Ramos (cell line): ENCODE measurements at regions not wholly inside any gene's neighbourhood (a gene's known extent, or its start where the extent isn't known, plus 50 kb on each side); places are given as distances from the start of the nearest gene placed in this dataset.
"Not testable (repeated sequence)": the region's sequence is repeated elsewhere in the genome, so short reads cannot be mapped to it uniquely, and the experiment has no call there.

Source experiments
- in situ Hi-C: fragments of 300-500 bp; cut with MboI; formaldehyde crosslinking; loops from one replicate; pipeline ENCODE4 v1.14.3; 2022; ENCODE audit warnings: low sequenced_read_pairs; ENCODE audit not compliant: unreplicated experiment

DNA sequence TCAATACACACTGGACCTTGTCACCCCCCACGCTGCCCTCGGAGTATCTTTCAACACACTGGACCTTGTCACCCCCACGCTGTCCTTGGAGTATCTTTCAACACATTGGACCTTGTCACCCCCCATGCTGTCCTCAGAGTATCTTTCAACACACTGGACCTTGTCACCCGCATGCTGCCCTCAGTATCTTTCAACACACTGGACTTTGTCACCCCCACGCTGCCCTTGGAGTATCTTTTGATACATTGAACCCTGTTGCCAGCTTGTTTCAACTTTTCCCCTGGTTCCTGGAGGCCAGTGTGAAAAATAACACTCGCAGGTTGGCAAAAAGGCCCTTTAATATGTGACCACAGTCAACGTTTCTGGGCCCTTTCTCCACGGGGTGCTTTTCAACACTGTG lies 247.8 kb downstream of the TEX29 start:
- in situ Hi-C loops = no loop called here

DNA sequence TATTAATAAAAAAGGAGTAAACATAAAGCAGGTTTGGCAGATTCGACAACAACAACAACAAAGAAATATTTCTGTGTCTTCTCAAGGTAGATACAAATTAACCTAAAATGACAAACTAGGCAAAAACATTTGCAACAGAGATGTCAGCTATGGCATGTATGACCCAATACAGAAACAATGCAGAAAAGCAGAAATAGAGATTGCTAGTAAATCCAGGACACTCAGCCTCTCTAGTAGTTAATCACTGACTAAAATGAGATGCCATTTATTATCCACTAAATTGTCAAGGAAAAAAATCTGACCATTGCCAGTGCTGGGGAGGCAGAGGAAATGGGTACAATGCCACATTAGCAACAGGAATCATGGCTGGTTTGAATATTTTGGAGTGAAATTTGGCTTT lies 250.5 kb downstream of the TEX29 start:
- in situ Hi-C loops = no loop called here

DNA sequence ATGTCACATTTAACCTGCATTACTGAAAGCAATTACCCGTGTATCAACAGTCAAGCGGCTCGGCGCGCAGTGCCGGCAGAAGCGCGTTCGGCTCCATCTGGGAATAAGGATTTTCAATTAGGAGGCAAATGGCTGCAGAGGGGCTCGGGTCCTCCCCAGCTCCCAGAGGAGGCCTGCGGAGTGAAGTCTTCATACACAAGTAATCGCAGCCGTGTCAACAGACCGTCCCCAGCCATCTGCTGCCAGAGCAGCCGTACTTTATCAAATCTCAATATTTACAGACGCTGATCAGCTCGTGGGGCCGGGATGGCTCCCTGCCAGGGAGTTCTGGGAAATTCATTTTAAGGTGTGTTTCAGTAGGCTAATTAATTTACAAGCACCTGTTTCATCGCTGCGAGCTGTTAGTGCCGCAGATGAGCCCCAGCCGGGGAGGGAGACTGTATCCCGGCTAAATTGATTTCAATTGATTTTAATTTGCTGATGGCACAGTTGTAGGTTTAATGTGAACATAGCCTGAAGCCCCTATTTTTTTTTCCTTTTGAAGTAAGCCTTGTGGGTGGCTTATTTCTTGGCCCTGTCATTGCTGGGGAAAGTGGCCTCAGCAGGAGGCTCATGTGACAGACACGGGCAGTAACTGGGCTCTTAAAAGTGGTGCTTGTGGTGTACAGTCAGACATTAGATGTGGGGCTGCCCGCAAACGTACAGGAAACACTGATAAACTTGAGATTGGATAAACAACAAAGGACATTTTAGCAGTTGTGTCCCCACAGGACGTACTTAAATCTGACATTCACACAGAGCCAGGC lies 252.7 kb downstream of the TEX29 start:
- in situ Hi-C loops = no loop called here

DNA sequence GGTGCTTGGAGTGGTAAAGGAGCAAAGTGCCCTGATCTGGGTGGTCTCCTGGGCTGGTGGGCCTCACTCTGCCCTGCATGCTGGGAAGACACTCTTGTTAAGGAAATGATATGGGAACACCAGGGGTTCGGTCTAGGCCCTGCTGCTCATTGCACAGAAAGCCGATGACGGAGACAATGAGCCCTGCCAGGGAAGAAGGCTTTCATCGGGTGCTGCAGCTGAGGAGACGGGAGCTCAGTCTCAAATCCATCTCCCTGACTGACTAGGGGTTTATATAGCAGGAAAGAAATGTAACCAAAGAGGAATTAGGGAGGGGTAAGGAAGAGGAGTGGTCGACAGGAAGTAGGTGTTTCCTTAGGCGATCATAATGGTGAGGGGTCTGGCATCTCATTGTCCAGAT lies 253.4 kb downstream of the TEX29 start:
- in situ Hi-C loops = no loop called here

DNA sequence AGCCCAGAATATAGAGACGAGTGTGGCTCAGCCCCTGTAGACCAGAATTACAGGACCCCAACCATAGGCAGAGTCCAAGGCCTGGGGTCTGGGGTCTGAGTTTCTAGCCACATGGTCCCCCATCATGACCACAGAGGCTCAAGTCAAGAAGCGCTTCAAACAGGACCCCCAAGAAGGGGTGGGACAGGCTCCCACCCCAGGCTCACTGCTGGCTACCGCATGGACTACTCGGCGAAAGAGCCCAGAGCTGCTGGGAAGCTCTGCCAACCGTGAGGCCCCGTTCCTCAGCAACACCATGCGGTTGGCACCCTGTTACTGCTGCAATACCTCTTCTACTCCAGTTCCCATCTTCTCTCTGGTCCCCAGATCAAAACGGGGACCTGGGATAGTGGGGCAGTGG lies 254.8 kb downstream of the TEX29 start:
- in situ Hi-C loops = no loop called here

DNA sequence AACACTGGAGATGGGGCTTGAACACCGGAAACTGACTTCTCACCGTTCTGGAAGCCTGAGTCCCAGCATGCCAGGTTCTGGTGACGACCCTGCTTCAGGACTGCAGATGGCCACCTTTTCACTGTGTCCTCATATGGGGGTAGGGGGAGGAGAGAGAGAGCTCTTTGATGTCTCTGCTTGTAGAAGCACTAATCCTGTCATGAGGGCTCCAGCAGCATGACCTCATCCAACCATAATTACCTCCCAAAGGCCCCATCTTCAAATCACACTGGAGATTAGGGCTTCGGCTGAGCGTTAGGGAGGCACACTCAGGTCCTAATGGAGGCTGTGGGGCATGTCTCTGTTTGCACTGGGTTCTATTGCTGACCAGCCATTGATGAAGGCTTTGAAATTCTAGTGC lies 255.3 kb downstream of the TEX29 start:
- in situ Hi-C loops = no loop called here

DNA sequence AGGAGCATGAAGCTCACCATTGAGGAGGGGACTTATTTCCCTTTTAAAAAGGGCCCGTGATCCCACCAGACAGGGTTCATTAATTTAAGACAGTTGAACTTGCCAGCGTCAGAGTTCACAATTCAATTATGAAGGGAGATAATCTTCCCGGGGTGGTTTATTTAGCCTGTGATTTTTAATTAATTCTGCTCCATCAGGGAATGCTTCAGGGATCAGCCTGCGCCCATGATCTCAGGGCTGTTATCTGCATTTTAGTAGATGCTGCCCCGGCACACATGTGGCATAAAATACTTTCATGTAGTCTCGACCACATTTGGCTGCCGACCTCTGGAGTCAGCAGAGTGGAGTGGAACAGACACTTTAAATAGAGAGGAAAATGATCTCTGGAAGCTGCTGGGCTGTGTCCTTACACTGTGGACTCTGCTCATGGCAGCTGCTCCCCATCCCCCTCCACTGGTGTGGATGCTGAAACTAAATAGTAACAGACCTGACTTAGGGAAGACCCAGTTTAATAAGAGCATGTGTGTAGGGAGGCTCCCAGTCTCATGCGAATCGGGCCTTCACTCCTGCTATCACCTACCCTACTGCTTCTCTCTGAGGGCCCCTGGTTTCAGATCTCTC lies 256.9 kb downstream of the TEX29 start:
- in situ Hi-C loops = no loop called here

GRCh38 chr13:111577956-111578605 lies 257.6 kb downstream of the TEX29 start:
- in situ Hi-C loops = no loop called here

- in situ Hi-C loops = no loop called here
These were observed 263.7 kb downstream of the TEX29 start for GRCh38 chr13:111584101-111584672.

GRCh38 chr13:111584870-111585269 lies 264.4 kb downstream of the TEX29 start:
- in situ Hi-C loops = no loop called here

- in situ Hi-C loops = no loop called here
These were observed 265.8 kb downstream of the TEX29 start for GRCh38 chr13:111586291-111586690.

DNA sequence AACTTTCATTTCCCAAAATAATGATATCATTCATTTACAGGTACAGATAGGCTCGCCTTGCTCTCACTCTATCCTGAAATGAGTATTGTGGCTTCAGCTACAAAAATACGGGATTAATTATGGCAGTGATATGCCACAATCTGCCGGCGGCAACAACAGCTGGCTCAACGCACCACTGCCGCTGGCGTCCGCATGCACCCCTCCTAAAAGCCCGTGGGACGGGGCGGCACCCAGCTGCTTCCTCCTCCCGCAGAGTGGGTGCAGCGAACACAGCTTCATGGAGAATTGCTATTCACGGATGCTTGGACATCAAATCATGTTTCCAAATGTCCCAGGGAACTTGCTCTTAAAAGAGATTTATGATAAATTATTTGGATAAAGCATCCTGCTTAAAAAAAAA lies 266.8 kb downstream of the TEX29 start:
- in situ Hi-C loops = no loop called here

DNA sequence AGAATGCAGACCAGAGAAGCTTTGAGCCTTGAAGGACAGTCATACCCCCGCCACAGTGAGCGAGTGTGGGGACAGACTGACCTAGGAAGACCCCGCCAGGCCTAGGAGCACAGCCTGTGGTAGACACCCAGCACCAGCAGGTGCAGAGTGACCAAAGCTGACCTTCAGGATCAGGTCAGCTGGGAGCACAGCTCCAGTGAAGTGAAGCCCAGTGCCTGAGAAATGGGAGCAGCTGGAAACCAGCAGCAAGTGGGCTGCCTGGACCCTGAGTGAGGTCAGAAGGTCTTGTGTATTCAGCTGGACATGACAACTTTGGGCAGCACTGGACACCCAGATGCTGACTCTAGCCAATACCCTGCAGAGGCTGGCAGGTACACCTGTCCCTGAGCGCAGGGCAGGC lies 268.9 kb downstream of the TEX29 start:
- in situ Hi-C loops = no loop called here

- in situ Hi-C loops = no loop called here
These were observed 269.6 kb downstream of the TEX29 start for GRCh38 chr13:111589992-111590391.

GRCh38 chr13:111590796-111591195 lies 270.4 kb downstream of the TEX29 start:
- in situ Hi-C loops = no loop called here

DNA sequence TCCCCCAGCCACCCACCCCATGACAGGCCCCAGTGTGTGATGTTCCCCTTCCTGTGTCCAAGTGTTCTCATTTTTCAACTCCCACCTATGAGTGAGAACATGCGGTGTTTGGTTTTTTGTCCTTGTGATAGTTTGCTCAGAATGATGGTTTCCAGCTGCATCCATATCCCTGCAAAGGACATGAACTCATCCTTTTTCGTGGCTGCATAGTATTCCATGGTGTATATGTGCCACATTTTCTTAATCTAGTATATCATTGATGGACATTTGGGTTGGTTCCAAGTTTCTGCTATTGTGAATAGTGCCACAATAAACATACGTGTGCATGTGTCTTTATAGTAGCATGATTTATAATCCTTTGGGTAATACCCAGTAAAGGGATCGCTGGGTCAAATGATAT lies 273.0 kb downstream of the TEX29 start:
- in situ Hi-C loops = not testable (repeated sequence)

GRCh38 chr13:111594606-111595005 lies 274.2 kb downstream of the TEX29 start:
- in situ Hi-C loops = no loop called here

DNA sequence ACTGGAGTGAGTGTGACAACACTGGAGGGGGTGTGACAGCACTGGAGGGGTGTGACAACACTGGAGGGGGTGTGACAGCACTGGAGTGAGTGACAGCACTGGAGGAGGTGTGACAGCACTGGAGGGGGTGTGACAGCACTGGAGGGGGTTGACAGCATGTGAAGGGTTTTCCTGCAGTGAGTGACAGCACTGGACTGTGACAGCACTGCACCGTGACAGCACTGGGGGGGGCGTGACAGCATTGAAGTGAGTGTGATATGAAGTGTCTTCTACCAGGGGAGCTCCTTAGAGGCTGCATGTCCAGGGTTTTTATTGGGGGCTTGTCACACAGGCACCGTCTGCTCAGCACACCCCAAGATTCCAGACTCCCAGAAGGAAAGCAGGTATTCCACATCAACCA lies 274.8 kb downstream of the TEX29 start:
- in situ Hi-C loops = no loop called here

- in situ Hi-C loops = no loop called here
These were observed 275.3 kb downstream of the TEX29 start for GRCh38 chr13:111595791-111596190.

DNA sequence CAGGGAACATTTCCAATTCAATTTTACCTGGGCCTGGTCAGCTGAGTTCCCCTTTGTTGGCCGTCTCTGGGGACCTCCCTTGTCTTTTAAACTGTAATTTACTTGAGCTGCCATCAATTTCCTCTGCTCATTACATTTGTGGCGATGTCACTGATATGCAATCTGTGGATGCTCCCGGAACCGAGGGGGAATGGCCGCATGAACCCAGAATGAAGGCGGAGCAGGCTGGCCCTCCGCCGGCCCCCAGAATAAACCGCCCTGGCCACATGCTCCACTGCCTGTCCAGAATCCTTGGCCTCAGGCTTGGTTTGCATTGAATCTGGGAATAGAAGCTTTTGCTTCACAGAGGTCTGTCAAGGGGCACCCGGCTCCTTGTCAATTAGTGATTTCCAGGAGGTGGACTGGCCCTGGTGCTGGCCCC lies 276.8 kb downstream of the TEX29 start:
- in situ Hi-C loops = no loop called here

- in situ Hi-C loops = no loop called here
These were observed 277.2 kb downstream of the TEX29 start for GRCh38 chr13:111597618-111598017.
